Osteoblast (primary cell): ENCODE measurements at regions not wholly inside any gene's neighbourhood (a gene's known extent, or its start where the extent isn't known, plus 50 kb on each side); places are given as distances from the start of the nearest gene placed in this dataset.
A peak's percentile ranks its signal among the peaks of the same experiment; 100 is the strongest.
"Not testable (repeated sequence)": the region's sequence is repeated elsewhere in the genome, so short reads cannot be mapped to it uniquely, and the experiment has no call there.

Experiments
- DNase-seq: peaks from one replicate; pipeline ENCODE4 v3.0.0; 2011; ENCODE audit warnings: low spot score, mixed read lengths; ENCODE audit not compliant: insufficient read length; ENCODE audit errors: missing footprints
- H2AFZ ChIP-seq: 2 replicates; pipeline ENCODE4 v1.6.0; 2011; ENCODE audit warnings: mild to moderate bottlenecking, low read length
- H3K27ac ChIP-seq: 2 replicates; pipeline ENCODE4 v1.5.1; 2011; ENCODE audit warnings: mild to moderate bottlenecking, low read depth, low read length, moderate library complexity
- H3K27me3 ChIP-seq: 2 replicates; pipeline ENCODE4 v1.6.0; 2012; ENCODE audit warnings: mild to moderate bottlenecking, control low read depth, inconsistent platforms, low read length, moderate library complexity; ENCODE audit not compliant: insufficient read depth
- H3K36me3 ChIP-seq: 2 replicates; pipeline ENCODE4 v1.5.1; 2011; ENCODE audit warnings: mild to moderate bottlenecking, low read length, control low read depth, moderate library complexity; ENCODE audit not compliant: insufficient read depth
- H3K4me1 ChIP-seq: 2 replicates; pipeline ENCODE4 v1.5.1; 2011; ENCODE audit warnings: mild to moderate bottlenecking, low read length, control low read depth, moderate library complexity; ENCODE audit not compliant: insufficient read depth
- H3K4me2 ChIP-seq: 2 replicates; pipeline ENCODE4 v1.6.0; 2011; ENCODE audit warnings: mild to moderate bottlenecking, low read length; ENCODE audit not compliant: insufficient read depth
- H3K4me3 ChIP-seq: fragments of 200-600 bp; sonication (generic); 3 replicates; pipeline ENCODE4 v1.5.1; 2012; ENCODE audit warnings: mild to moderate bottlenecking, low read length, inconsistent platforms; ENCODE audit not compliant: insufficient read depth
- H3K79me2 ChIP-seq: 2 replicates; pipeline ENCODE4 v1.6.0; 2012; ENCODE audit warnings: mild to moderate bottlenecking, low read length, control low read depth, inconsistent platforms; ENCODE audit not compliant: insufficient read depth
- H3K9me3 ChIP-seq: 2 replicates; pipeline ENCODE4 v1.5.1; 2011; ENCODE audit warnings: low read depth, low read length, control low read depth
- H4K20me1 ChIP-seq: 2 replicates; pipeline ENCODE4 v1.6.0; 2012; ENCODE audit warnings: mild to moderate bottlenecking, low read length, control low read depth; ENCODE audit not compliant: insufficient read depth
- CTCF ChIP-seq: IDR thresholded peaks from 2 replicates; pipeline ENCODE4 v1.5.1; 2011; ENCODE audit warnings: mild to moderate bottlenecking, low read depth, low read length, moderate library complexity; ENCODE audit errors: extremely low read depth

DNA sequence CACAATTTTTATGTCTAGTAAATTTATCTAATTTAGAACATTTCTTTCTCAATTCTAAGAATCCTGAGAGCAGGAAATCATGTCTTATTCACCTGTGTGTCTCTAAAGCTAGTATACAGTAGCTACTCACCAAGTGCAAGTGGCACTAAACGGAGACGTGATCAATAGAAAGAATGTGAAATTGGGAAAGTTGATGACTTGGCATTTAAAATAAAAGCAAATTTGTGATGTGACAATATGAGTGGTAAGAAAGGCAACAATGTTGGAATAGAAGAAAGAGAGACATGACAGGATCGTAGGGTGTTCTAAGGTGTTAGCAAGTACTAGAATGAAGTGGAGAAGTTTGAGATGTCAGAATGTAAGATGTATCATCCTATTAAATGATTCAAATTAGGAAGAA lies 725.9 kb downstream of the BCKDHB start:
- no peak overlapping the region for H3K4me3 ChIP-seq
- no peaks in the 10 kb centered on the region for H3K79me2 ChIP-seq
- H3K9me3 ChIP-seq, result no peaks in the 10 kb centered on the region
- no peak overlapping the region for H3K4me2 ChIP-seq
- no peak for TF ChIP-seq CTCF
- H3K27ac ChIP-seq, result no peak overlapping the region
- no peaks in the 10 kb centered on the region for H4K20me1 ChIP-seq
- no peak for DNase-seq
- no peaks in the 10 kb centered on the region for H3K27me3 ChIP-seq
- no peaks in the 10 kb centered on the region for H3K36me3 ChIP-seq
- peaks cover 10% of the 10 kb centered on the region for H3K4me1 ChIP-seq
- no peak overlapping the region for H2AFZ ChIP-seq

GRCh38 chr6:80793411-80793810 lies 686.9 kb downstream of the BCKDHB start:
- peak; percentile 63 for DNase-seq
- Histone ChIP-seq H3K36me3 (no peaks in the 10 kb centered on the region), H3K4me1 (peaks cover 10% of the 10 kb centered on the region), H3K27me3 (no peaks in the 10 kb centered on the region), H3K79me2 (no peaks in the 10 kb centered on the region), H3K4me3 (no peak overlapping the region), H3K9me3 (no peaks in the 10 kb centered on the region), H3K4me2 (no peak overlapping the region), H3K27ac (no peak overlapping the region), H2AFZ (no peak overlapping the region), H4K20me1 (no peaks in the 10 kb centered on the region)
- TF ChIP-seq CTCF, result no peak

GRCh38 chr6:80792151-80792550 lies 685.7 kb downstream of the BCKDHB start:
- H3K36me3 ChIP-seq, result no peaks in the 10 kb centered on the region
- H2AFZ ChIP-seq, result no peak overlapping the region
- no peak overlapping the region for H3K27ac ChIP-seq
- H3K79me2 ChIP-seq, result no peaks in the 10 kb centered on the region
- no peaks in the 10 kb centered on the region for H3K9me3 ChIP-seq
- no peaks in the 10 kb centered on the region for H3K27me3 ChIP-seq
- no peak overlapping the region for H3K4me3 ChIP-seq
- H3K4me2 ChIP-seq, result no peak overlapping the region
- peaks cover 10% of the 10 kb centered on the region for H3K4me1 ChIP-seq
- no peaks in the 10 kb centered on the region for H4K20me1 ChIP-seq
- no peak for TF ChIP-seq CTCF
- DNase-seq, result no peak

DNA sequence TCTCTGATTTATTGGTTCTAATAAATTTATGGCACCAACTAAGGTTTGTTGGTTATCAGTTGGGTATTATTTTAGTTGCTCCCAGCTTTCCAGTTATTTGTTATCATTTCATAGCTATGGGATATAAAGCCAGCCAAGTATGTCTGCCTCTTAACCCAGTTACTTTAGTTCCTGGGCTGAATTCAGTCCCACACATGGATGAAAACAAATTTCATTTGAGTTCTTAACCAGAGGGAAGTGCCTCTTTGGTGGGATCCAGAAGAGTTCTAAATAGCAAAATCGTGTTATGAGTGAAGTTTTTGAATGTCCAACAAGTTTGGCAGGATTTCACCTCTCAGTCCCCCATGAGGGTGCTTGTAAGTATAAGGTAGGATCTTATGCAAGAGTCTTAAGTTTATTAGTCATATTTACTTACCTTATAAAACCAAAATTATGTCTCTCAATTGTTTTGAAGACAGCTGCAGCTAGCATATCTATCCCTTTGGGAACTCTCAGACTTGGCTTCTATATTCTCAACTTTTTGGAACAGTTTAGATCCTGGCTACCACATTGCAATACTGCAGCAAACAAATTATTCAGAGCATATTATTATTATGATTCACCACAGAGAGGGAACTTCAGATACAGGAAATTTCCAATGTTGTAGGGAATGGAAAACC lies 683.6 kb downstream of the BCKDHB start:
- H3K4me2 ChIP-seq, result peak overlapping the region; percentile 65
- TF ChIP-seq CTCF, result no peak
- peak overlapping the region; percentile 42 for H3K27ac ChIP-seq
- H2AFZ ChIP-seq, result peak overlapping the region; percentile 77
- no peaks in the 10 kb centered on the region for H3K79me2 ChIP-seq
- H3K27me3 ChIP-seq, result no peaks in the 10 kb centered on the region
- DNase-seq, result no peak
- H3K4me1 ChIP-seq, result peaks cover 10% of the 10 kb centered on the region
- no peak overlapping the region for H3K4me3 ChIP-seq
- no peaks in the 10 kb centered on the region for H3K36me3 ChIP-seq
- H4K20me1 ChIP-seq, result no peaks in the 10 kb centered on the region
- no peaks in the 10 kb centered on the region for H3K9me3 ChIP-seq

DNA sequence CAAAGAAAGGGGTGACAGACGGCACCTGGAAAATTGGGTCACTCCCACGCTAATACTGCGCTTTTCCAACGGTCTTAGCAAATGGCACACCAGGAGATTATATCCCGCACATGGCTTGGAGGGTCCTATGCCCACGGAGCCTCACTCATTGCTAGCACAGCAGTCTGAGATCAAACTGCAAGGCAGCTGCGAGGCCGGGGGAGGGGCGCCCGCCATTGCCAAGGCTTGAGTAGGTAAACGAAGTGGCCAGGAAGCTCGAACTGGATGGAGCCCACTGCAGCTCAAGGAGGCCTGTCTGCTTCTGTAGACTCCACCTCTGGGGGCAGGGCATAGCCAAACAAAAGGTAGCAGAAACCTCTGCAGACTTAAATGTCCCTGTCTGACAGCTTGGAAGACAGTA lies 676.8 kb downstream of the BCKDHB start:
- H3K4me2 ChIP-seq, H3K4me3 ChIP-seq, H3K9me3 ChIP-seq, H4K20me1 ChIP-seq, H3K4me1 ChIP-seq, H2AFZ ChIP-seq, H3K27me3 ChIP-seq, H3K36me3 ChIP-seq, H3K79me2 ChIP-seq, DNase-seq, H3K27ac ChIP-seq: not testable (repeated sequence)
